Epithelial cell of esophagus (primary cell): ENCODE measurements at regions not wholly inside any gene's neighbourhood (a gene's known extent, or its start where the extent isn't known, plus 50 kb on each side); places are given as distances from the start of the nearest gene placed in this dataset.

Source experiments
- DNase-seq: peaks from one replicate; pipeline ENCODE4 v3.0.0; 2010; ENCODE audit warnings: low read depth
- H3K4me3 ChIP-seq: 2 replicates; pipeline ENCODE4 v1.5.1; 2011; ENCODE audit warnings: mild to moderate bottlenecking, low read length, control low read depth
- CTCF ChIP-seq: IDR thresholded peaks from 2 replicates; pipeline ENCODE4 v1.5.1; 2011; ENCODE audit warnings: low read depth, mild to moderate bottlenecking, low read length, control low read depth, inconsistent platforms; ENCODE audit not compliant: insufficient read depth; ENCODE audit errors: missing control alignments

GRCh38 chr4:145234091-145234706 is 53.8 kb upstream of the OTUD4 start:
- peak; percentile 96 for TF ChIP-seq CTCF
- DNase-seq, result peak; percentile 79
- H3K4me3 ChIP-seq, result no peak overlapping the region

- no peak overlapping the region for H3K4me3 ChIP-seq
- DNase-seq, result no peak
- TF ChIP-seq CTCF, result no peak
These were observed 51.7 kb upstream of the OTUD4 start for GRCh38 chr4:145231906-145232700.

GRCh38 chr4:145230726-145231125 is 50.3 kb upstream of the OTUD4 start:
- peak; percentile 13 for DNase-seq
- TF ChIP-seq CTCF, result no peak

More at GRCh38 chr4:145230726-145231125, 50.3 kb upstream of the OTUD4 start:
- H3K4me3 ChIP-seq, result no peak overlapping the region
